ENCODE measurements at regions not wholly inside any gene's neighbourhood (a gene's known extent, or its start where the extent isn't known, plus 50 kb on each side); places are given as distances from the start of the nearest gene placed in this dataset.

DNA sequence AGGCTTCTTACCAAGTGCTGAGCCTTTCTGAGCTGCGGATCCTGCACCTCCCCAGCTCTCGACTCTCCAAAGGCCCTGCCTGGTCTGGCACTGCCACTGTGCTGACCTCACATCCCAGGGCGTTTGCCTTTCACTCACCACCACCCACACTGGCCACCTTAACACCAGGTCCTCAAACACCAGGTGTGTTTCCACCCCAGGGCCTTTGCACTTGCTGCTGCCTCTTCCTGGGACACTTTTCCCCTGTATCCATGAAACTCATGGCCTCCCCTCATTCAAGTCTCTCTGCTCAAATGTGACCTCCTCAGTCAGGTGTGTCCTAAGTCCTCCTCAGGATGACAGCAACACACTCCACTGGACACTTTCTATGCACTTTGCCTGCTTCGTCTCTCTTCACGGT, 51.4 kb upstream of the ANO1 start:
- intact Hi-C loops (cut with DNase I): no loop called here

DNA sequence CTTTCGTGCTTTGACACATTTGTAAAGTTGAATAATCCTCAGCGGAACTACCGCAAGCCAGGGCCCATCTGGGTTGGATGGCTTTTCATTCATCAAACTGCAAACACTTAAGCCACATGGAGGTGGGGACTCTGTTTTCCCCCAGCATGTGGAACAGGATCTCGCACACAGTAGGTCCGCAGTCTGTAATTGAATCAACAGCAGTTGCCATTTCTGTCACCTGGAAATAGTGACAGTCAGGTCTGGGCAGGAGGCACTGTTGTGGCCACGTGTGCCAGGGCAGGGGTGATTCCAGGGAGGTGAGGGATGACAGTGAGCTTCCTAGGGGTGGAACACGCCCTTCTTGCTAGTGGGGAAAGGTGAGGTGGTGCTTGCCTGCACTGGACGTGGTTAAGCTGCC, 50.7 kb upstream of the ANO1 start:
- TF ChIP-seq, protein P1, sequence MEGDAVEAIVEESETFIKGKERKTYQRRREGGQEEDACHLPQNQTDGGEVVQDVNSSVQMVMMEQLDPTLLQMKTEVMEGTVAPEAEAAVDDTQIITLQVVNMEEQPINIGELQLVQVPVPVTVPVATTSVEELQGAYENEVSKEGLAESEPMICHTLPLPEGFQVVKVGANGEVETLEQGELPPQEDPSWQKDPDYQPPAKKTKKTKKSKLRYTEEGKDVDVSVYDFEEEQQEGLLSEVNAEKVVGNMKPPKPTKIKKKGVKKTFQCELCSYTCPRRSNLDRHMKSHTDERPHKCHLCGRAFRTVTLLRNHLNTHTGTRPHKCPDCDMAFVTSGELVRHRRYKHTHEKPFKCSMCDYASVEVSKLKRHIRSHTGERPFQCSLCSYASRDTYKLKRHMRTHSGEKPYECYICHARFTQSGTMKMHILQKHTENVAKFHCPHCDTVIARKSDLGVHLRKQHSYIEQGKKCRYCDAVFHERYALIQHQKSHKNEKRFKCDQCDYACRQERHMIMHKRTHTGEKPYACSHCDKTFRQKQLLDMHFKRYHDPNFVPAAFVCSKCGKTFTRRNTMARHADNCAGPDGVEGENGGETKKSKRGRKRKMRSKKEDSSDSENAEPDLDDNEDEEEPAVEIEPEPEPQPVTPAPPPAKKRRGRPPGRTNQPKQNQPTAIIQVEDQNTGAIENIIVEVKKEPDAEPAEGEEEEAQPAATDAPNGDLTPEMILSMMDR (IDR thresholded peaks at IDR 0.05): no peak
- H3K27ac ChIP-seq: no peak overlapping the region
- no peak overlapping the region for H3K4me3 ChIP-seq
- H3K27me3 ChIP-seq: no peaks in the 10 kb centered on the region
- DNase-seq: no peak
- no peak for ATAC-seq
- H3K36me3 ChIP-seq: no peaks in the 10 kb centered on the region
- intact Hi-C loops (cut with DNase I): no loop called here
- H3K4me1 ChIP-seq: no peaks in the 10 kb centered on the region
- H3K9me3 ChIP-seq: no peaks in the 10 kb centered on the region

More for the DNA sequence above, 51.4 kb upstream of the ANO1 start:
- DNase-seq (no peak), ATAC-seq (no peak)
- H3K9me3 ChIP-seq: no peaks in the 10 kb centered on the region
- H3K27ac ChIP-seq: no peak overlapping the region
- no peaks in the 10 kb centered on the region for H3K27me3 ChIP-seq
- H3K4me3 ChIP-seq: no peak overlapping the region
- H3K4me1 ChIP-seq: no peaks in the 10 kb centered on the region
- no peaks in the 10 kb centered on the region for H3K36me3 ChIP-seq
- TF ChIP-seq, protein P1 (IDR thresholded peaks at IDR 0.05): no peak

DNA sequence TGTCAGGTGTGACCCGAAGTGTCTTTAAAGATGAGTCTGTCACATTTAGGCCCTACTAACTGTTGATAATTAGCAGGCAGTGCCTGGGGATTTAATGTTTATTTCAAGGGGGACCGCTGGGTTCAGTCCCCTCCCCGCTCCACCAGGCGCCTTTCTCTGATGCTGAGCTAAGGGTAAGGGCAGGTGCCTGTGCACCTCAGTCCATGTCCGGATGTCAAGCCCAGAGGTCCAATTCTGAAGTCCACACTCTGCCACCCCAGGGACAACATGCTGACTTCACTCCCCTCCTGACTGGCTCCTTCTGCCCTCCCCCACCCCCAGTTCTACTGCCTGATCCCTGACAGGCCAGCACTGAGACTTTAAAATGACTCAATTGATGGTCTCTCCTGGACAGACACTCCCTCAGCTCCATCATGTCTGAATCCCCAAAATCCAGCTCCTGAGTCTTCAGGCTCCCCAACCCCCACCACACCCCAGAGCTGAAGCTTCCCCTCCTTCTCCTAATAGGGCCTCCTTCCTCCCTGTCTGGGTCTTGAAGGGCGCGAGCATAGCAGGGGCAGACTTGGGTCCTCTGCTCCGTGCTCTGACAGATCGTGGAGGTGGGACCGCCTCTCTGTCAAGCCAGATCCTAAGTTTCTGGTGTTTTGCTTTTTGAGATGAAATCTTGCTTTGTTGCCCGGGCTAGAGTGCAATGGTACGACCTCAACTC, 49.8 kb upstream of the ANO1 start:
- Histone ChIP-seq H3K27ac (no peak overlapping the region), H3K4me3 (no peak overlapping the region), H3K9me3 (no peaks in the 10 kb centered on the region), H3K36me3 (no peaks in the 10 kb centered on the region), H3K27me3 (no peaks in the 10 kb centered on the region), H3K4me1 (no peaks in the 10 kb centered on the region)
- intact Hi-C loops (cut with DNase I): no loop called here
- TF ChIP-seq, protein P1 (IDR thresholded peaks at IDR 0.05): no peak
- no peak for DNase-seq
- ATAC-seq: no peak

Measured in left lung (tissue), 4 donors.